ENCODE measurements at regions not wholly inside any gene's neighbourhood (a gene's known extent, or its start where the extent isn't known, plus 50 kb on each side); places are given as distances from the start of the nearest gene placed in this dataset.
A peak's percentile ranks its signal among the peaks of the same experiment; 100 is the strongest.

GRCh38 chr2:181805228-181806038 is 86.1 kb upstream of the ITPRID2 start:
- Histone ChIP-seq H3K4me3 (ENCODE audit: low read depth, low read length) (no peak overlapping the region), H3K4me1 (ENCODE audit: control insufficient read depth, insufficient read depth, low read length) (no peaks in the 10 kb centered on the region), H3K36me3 (ENCODE audit: control insufficient read depth, insufficient read depth, low read length) (no peaks in the 10 kb centered on the region), H3K27me3 (ENCODE audit: control insufficient read depth, insufficient read depth, low read length) (no peaks in the 10 kb centered on the region), H3K9me3 (ENCODE audit: control insufficient read depth, insufficient read depth, low read length) (no peaks in the 10 kb centered on the region), H3K27ac (ENCODE audit: low read depth, low read length) (peak overlapping the region; percentile 30)
- 20% methylated on average over 1 of the region's 3 CpGs for WGBS (ENCODE audit: insufficient coverage)
- no peak for DNase-seq (ENCODE audit: low read depth in 4 of 6, low spot score in 6 of 6)

DNA sequence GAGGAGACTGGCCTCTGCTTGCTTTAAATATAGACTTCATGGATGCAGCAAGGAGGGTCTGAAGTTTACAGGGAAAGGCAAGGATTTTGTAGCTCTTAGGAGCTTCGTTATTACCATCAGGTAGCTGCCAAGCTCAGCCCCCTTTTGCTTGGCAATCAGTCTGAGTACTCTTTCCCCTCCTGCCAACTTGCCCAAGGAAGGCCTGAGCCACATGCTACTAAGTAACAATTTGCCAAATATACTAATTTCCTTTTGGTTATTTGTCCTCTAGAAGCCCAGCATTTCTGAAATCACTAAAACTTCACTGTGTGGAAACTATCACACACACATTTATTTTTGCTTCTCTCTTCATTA is 85.5 kb upstream of the ITPRID2 start:
- Histone ChIP-seq H3K27ac (ENCODE audit: low read depth, low read length) (peak overlapping the region; percentile 30), H3K9me3 (ENCODE audit: control insufficient read depth, insufficient read depth, low read length) (no peaks in the 10 kb centered on the region), H3K4me3 (ENCODE audit: low read depth, low read length) (no peak overlapping the region), H3K27me3 (ENCODE audit: control insufficient read depth, insufficient read depth, low read length) (no peaks in the 10 kb centered on the region), H3K4me1 (ENCODE audit: control insufficient read depth, insufficient read depth, low read length) (no peaks in the 10 kb centered on the region), H3K36me3 (ENCODE audit: control insufficient read depth, insufficient read depth, low read length) (no peaks in the 10 kb centered on the region)
- 40% methylated on average over 1 of the region's 1 CpG for WGBS (ENCODE audit: insufficient coverage)
- no peak for DNase-seq (ENCODE audit: low read depth in 4 of 6, low spot score in 6 of 6)

GRCh38 chr2:181807526-181807925 is 84.0 kb upstream of the ITPRID2 start:
- no CpG with 5 or more reads among the region's 2 CpGs for WGBS (ENCODE audit: insufficient coverage)
- H3K4me3 ChIP-seq (ENCODE audit: low read depth, low read length): no peak overlapping the region
- no peak overlapping the region for H3K27ac ChIP-seq (ENCODE audit: low read depth, low read length)
- H3K27me3 ChIP-seq (ENCODE audit: control insufficient read depth, insufficient read depth, low read length): no peaks in the 10 kb centered on the region
- peak in 1 of 6 donors; percentile 51 for DNase-seq (ENCODE audit: low read depth in 4 of 6, low spot score in 6 of 6)
- no peaks in the 10 kb centered on the region for H3K9me3 ChIP-seq (ENCODE audit: control insufficient read depth, insufficient read depth, low read length)
- H3K36me3 ChIP-seq (ENCODE audit: control insufficient read depth, insufficient read depth, low read length): no peaks in the 10 kb centered on the region
- H3K4me1 ChIP-seq (ENCODE audit: control insufficient read depth, insufficient read depth, low read length): no peaks in the 10 kb centered on the region

DNA sequence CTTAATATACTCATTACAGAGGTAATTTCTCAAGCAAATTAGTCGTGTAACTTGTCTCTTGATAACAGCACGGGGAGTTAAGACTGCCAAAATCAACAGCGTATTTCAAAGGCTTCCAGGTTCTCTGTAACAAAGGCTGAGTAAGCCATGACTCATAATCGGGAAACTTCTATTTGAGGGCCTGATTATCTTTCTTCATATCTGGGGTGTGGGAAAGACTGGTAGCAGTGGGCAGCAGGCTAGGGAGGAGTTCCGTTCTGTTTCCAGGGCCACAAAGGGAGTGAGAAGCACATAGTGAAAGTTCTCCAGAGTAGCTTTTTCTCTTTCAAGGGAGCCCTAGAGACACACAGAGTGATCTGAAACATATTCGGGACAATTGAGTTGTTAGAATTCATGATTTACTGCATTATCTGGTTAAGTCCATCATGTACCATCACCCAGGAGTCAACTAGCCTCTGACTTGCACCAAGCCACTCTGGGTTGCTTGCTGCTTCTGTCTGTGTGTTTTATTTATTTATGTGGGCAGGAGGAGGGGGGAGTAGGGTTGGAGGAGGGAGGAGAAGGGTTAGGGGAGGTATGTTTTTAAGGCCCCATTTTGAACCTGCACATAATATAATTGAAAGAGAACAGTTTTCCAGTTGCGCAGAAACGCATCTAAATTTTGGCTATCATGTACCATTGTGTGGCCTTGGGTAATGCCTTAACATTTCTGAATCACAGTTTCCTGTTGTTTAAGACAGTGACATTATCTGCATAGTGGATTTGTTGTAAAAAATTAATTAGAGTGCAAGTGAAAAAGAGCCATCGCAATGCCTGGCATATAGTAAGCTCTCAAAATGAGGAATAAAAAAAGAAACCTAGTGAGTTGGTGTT is 80.5 kb upstream of the ITPRID2 start:
- no peaks in the 10 kb centered on the region for H3K27me3 ChIP-seq (ENCODE audit: control insufficient read depth, insufficient read depth, low read length)
- no peaks in the 10 kb centered on the region for H3K36me3 ChIP-seq (ENCODE audit: control insufficient read depth, insufficient read depth, low read length)
- H3K9me3 ChIP-seq (ENCODE audit: control insufficient read depth, insufficient read depth, low read length): no peaks in the 10 kb centered on the region
- H3K4me3 ChIP-seq (ENCODE audit: low read depth, low read length): no peak overlapping the region
- DNase-seq (ENCODE audit: low read depth in 4 of 6, low spot score in 6 of 6): peak in 3 of 6 donors; percentile 13 to 80 (median 56)
- H3K27ac ChIP-seq (ENCODE audit: low read depth, low read length): no peak overlapping the region
- H3K4me1 ChIP-seq (ENCODE audit: control insufficient read depth, insufficient read depth, low read length): no peaks in the 10 kb centered on the region
- WGBS (ENCODE audit: insufficient coverage): 64% methylated on average over 5 of the region's 9 CpGs

GRCh38 chr2:181812106-181812743 is 79.3 kb upstream of the ITPRID2 start:
- H3K36me3 ChIP-seq (ENCODE audit: control insufficient read depth, insufficient read depth, low read length): no peaks in the 10 kb centered on the region
- DNase-seq (ENCODE audit: low read depth in 4 of 6, low spot score in 6 of 6): no peak
- no peaks in the 10 kb centered on the region for H3K4me1 ChIP-seq (ENCODE audit: control insufficient read depth, insufficient read depth, low read length)
- H3K9me3 ChIP-seq (ENCODE audit: control insufficient read depth, insufficient read depth, low read length): no peaks in the 10 kb centered on the region
- H3K27me3 ChIP-seq (ENCODE audit: control insufficient read depth, insufficient read depth, low read length): no peaks in the 10 kb centered on the region
- no CpG with 5 or more reads among the region's 2 CpGs for WGBS (ENCODE audit: insufficient coverage)
- H3K4me3 ChIP-seq (ENCODE audit: low read depth, low read length): no peak overlapping the region
- no peak overlapping the region for H3K27ac ChIP-seq (ENCODE audit: low read depth, low read length)

- 100% methylated on average over 1 of the region's 3 CpGs for WGBS (ENCODE audit: insufficient coverage)
- H3K9me3 ChIP-seq (ENCODE audit: control insufficient read depth, insufficient read depth, low read length): no peaks in the 10 kb centered on the region
- H3K27ac ChIP-seq (ENCODE audit: low read depth, low read length): no peak overlapping the region
- no peaks in the 10 kb centered on the region for H3K27me3 ChIP-seq (ENCODE audit: control insufficient read depth, insufficient read depth, low read length)
- no peaks in the 10 kb centered on the region for H3K36me3 ChIP-seq (ENCODE audit: control insufficient read depth, insufficient read depth, low read length)
- H3K4me1 ChIP-seq (ENCODE audit: control insufficient read depth, insufficient read depth, low read length): no peaks in the 10 kb centered on the region
- peak in 1 of 6 donors; percentile 39 for DNase-seq (ENCODE audit: low read depth in 4 of 6, low spot score in 6 of 6)
- H3K4me3 ChIP-seq (ENCODE audit: low read depth, low read length): no peak overlapping the region
Observed at GRCh38 chr2:181814057-181814491, 77.5 kb upstream of the ITPRID2 start.

DNA sequence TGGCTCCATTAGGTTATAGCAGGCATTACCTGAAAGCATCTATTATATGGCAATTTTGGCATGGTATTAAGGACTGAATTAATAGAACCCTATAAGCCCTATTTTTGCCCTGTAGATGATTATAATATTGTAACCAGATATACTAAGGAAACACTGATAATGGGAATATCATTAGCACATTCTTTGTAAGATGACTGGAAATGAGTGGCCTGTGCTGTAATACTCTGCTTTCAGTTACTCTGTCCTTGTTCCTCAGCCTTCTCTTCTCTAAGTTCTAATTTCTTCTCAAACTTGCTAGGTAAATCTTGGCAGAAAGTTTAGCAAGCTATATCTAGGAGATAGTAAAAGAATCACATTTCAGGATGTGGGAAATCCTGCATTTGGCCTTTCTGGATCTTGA is 74.0 kb upstream of the ITPRID2 start:
- DNase-seq (ENCODE audit: low read depth in 4 of 6, low spot score in 6 of 6): no peak
- H3K27me3 ChIP-seq (ENCODE audit: control insufficient read depth, insufficient read depth, low read length): no peaks in the 10 kb centered on the region
- no peaks in the 10 kb centered on the region for H3K4me1 ChIP-seq (ENCODE audit: control insufficient read depth, insufficient read depth, low read length)
- H3K36me3 ChIP-seq (ENCODE audit: control insufficient read depth, insufficient read depth, low read length): no peaks in the 10 kb centered on the region
- no peak overlapping the region for H3K27ac ChIP-seq (ENCODE audit: low read depth, low read length)
- H3K4me3 ChIP-seq (ENCODE audit: low read depth, low read length): no peak overlapping the region
- H3K9me3 ChIP-seq (ENCODE audit: control insufficient read depth, insufficient read depth, low read length): no peaks in the 10 kb centered on the region

DNA sequence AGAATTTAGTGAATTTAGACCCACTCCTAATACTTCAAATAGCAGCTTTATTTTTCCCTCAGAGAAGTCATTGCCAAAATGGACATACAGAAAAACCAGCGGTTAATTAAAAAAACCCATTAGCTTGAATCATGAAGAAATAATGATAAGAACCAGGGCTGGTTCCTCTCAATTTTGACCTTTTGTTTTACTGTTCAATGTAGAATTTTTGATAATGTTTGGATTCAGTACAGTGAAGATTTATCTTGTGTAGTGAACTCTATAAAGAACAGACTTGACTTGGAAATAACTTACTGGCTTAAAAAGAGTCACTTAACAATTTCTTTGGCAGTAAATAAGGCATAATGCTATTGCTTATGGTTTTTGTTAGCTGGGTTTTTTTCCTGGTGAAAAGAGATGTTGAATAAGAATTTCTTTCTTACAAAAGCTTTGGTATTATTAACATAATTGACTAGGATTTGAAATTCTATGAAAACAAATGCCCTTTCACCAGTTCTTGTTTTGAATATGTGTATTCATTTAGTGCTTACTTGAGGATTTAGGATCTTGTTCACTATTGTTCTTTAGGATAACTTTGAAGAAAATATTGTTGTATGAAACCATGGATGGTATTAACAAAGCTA is 73.4 kb upstream of the ITPRID2 start:
- DNase-seq (ENCODE audit: low read depth in 4 of 6, low spot score in 6 of 6): no peak
- Histone ChIP-seq H3K9me3 (ENCODE audit: control insufficient read depth, insufficient read depth, low read length) (no peaks in the 10 kb centered on the region), H3K4me3 (ENCODE audit: low read depth, low read length) (no peak overlapping the region), H3K27me3 (ENCODE audit: control insufficient read depth, insufficient read depth, low read length) (no peaks in the 10 kb centered on the region), H3K27ac (ENCODE audit: low read depth, low read length) (no peak overlapping the region), H3K4me1 (ENCODE audit: control insufficient read depth, insufficient read depth, low read length) (no peaks in the 10 kb centered on the region), H3K36me3 (ENCODE audit: control insufficient read depth, insufficient read depth, low read length) (no peaks in the 10 kb centered on the region)
- WGBS (ENCODE audit: insufficient coverage): no CpG with 5 or more reads among the region's 1 CpG

GRCh38 chr2:181818840-181819239 is 72.7 kb upstream of the ITPRID2 start:
- Histone ChIP-seq H3K27me3 (ENCODE audit: control insufficient read depth, insufficient read depth, low read length) (no peaks in the 10 kb centered on the region), H3K9me3 (ENCODE audit: control insufficient read depth, insufficient read depth, low read length) (no peaks in the 10 kb centered on the region), H3K4me3 (ENCODE audit: low read depth, low read length) (no peak overlapping the region), H3K4me1 (ENCODE audit: control insufficient read depth, insufficient read depth, low read length) (no peaks in the 10 kb centered on the region), H3K36me3 (ENCODE audit: control insufficient read depth, insufficient read depth, low read length) (no peaks in the 10 kb centered on the region), H3K27ac (ENCODE audit: low read depth, low read length) (no peak overlapping the region)
- 50% methylated on average over 1 of the region's 1 CpG for WGBS (ENCODE audit: insufficient coverage)
- no peak for DNase-seq (ENCODE audit: low read depth in 4 of 6, low spot score in 6 of 6)
